Activated T-cell treated with anti-CD3 and anti-CD28 coated beads, Interleukin-2, amount 50 U/mL, for 72 hours (primary cell): ENCODE measurements at regions not wholly inside any gene's neighbourhood (a gene's known extent, or its start where the extent isn't known, plus 50 kb on each side); places are given as distances from the start of the nearest gene placed in this dataset.

Experiments used
- ATAC-seq, 2 donors: fragments of 150-1000 bp; cut with Tn5 transposase; replicated peaks in 1 of 2; 2 replicates each; pipeline ENCODE4 v1.10.0; 2021; ENCODE audit warnings: moderate library complexity in 2 of 2, mild to moderate bottlenecking in 1 of 2
- DNase-seq, 2 donors: peaks; one replicate each; pipeline ENCODE4 v3.0.0; 2021 to 2022; ENCODE audit warnings: mixed read lengths in 1 of 2
- H3K27ac Mint-ChIP-seq: one replicate; pipeline ENCODE4 v1.8.0; 2022; ENCODE audit warnings: mild to moderate bottlenecking, moderate library complexity, mixed read lengths
- H3K27me3 Mint-ChIP-seq: one replicate; pipeline ENCODE4 v1.8.0; 2022; ENCODE audit warnings: low read depth, mixed read lengths
- H3K36me3 Mint-ChIP-seq, 2 donors: one replicate each; pipeline ENCODE4 v1.8.0; 2022; ENCODE audit warnings: mixed read lengths in 2 of 2, mild to moderate bottlenecking in 1 of 2; ENCODE audit not compliant: insufficient read depth in 2 of 2
- H3K4me1 Mint-ChIP-seq: one replicate; pipeline ENCODE4 v1.8.0; 2022; ENCODE audit warnings: low read depth, mixed read lengths
- H3K4me3 Mint-ChIP-seq, 2 donors: one replicate each; pipeline ENCODE4 v1.8.0; 2022; ENCODE audit warnings: mild to moderate bottlenecking in 2 of 2, mixed read lengths in 2 of 2, moderate library complexity in 2 of 2
- H3K9me3 Mint-ChIP-seq, 2 donors: one replicate each; pipeline ENCODE4 v1.8.0; 2022; ENCODE audit warnings: mixed read lengths in 2 of 2

GRCh38 chr18:59821983-59822382 is 77.8 kb upstream of the PMAIP1 start:
- H3K27ac Mint-ChIP-seq, result no peak overlapping the region
- H3K27me3 Mint-ChIP-seq, result peaks cover 36% of the 10 kb centered on the region
- H3K36me3 Mint-ChIP-seq, result no peaks in the 10 kb centered on the region
- no peak for ATAC-seq
- H3K4me3 Mint-ChIP-seq, result no peak overlapping the region
- no peaks in the 10 kb centered on the region for H3K4me1 Mint-ChIP-seq
- no peak for DNase-seq
- H3K9me3 Mint-ChIP-seq, result no peaks in the 10 kb centered on the region

- Mint-ChIP-seq H3K4me1 (no peaks in the 10 kb centered on the region), H3K27ac (no peak overlapping the region), H3K9me3 (no peaks in the 10 kb centered on the region), H3K27me3 (peaks cover 36% of the 10 kb centered on the region), H3K4me3 (no peak overlapping the region), H3K36me3 (no peaks in the 10 kb centered on the region)
- DNase-seq (no peak), ATAC-seq (no peak)
Measured at GRCh38 chr18:59820663-59821062, 79.1 kb upstream of the PMAIP1 start.

GRCh38 chr18:59818769-59819168 is 81.0 kb upstream of the PMAIP1 start:
- Mint-ChIP-seq H3K27ac (no peak overlapping the region), H3K36me3 (no peaks in the 10 kb centered on the region), H3K9me3 (no peaks in the 10 kb centered on the region), H3K4me3 (no peak overlapping the region), H3K4me1 (no peaks in the 10 kb centered on the region), H3K27me3 (peaks cover 43% of the 10 kb centered on the region)
- DNase-seq, result no peak
- ATAC-seq, result no peak

GRCh38 chr18:59814891-59815290 is 84.9 kb upstream of the PMAIP1 start:
- no peak overlapping the region for H3K4me3 Mint-ChIP-seq
- no peaks in the 10 kb centered on the region for H3K9me3 Mint-ChIP-seq
- H3K27ac Mint-ChIP-seq, result no peak overlapping the region
- DNase-seq (no peak), ATAC-seq (no peak)
- no peaks in the 10 kb centered on the region for H3K36me3 Mint-ChIP-seq
- H3K27me3 Mint-ChIP-seq, result peaks cover 49% of the 10 kb centered on the region
- no peaks in the 10 kb centered on the region for H3K4me1 Mint-ChIP-seq

- Mint-ChIP-seq H3K4me3 (no peak overlapping the region), H3K9me3 (no peaks in the 10 kb centered on the region), H3K27ac (no peak overlapping the region)
Measured at GRCh38 chr18:59813942-59814341, 85.9 kb upstream of the PMAIP1 start.

GRCh38 chr18:59810735-59811520 is 88.9 kb upstream of the PMAIP1 start:
- H3K9me3 Mint-ChIP-seq, result no peaks in the 10 kb centered on the region
- peaks cover 35% of the 10 kb centered on the region for H3K27me3 Mint-ChIP-seq
- no peak overlapping the region for H3K4me3 Mint-ChIP-seq
- DNase-seq, result no peak
- H3K27ac Mint-ChIP-seq, result no peak overlapping the region
- ATAC-seq, result no peak
- H3K4me1 Mint-ChIP-seq, result no peaks in the 10 kb centered on the region
- no peaks in the 10 kb centered on the region for H3K36me3 Mint-ChIP-seq

More at GRCh38 chr18:59813942-59814341, 85.9 kb upstream of the PMAIP1 start:
- Mint-ChIP-seq H3K36me3 (no peaks in the 10 kb centered on the region), H3K4me1 (no peaks in the 10 kb centered on the region), H3K27me3 (peaks cover 44% of the 10 kb centered on the region)
- DNase-seq (no peak), ATAC-seq (no peak)

GRCh38 chr18:59810183-59810582 is 89.6 kb upstream of the PMAIP1 start:
- DNase-seq (no peak), ATAC-seq (no peak)
- H3K4me1 Mint-ChIP-seq, result no peaks in the 10 kb centered on the region
- H3K36me3 Mint-ChIP-seq, result no peaks in the 10 kb centered on the region
- H3K9me3 Mint-ChIP-seq, result no peaks in the 10 kb centered on the region
- H3K27ac Mint-ChIP-seq, result no peak overlapping the region
- H3K4me3 Mint-ChIP-seq, result no peak overlapping the region
- peaks cover 35% of the 10 kb centered on the region for H3K27me3 Mint-ChIP-seq

- peak in 1 of 2 donors; percentile 3 for DNase-seq
- ATAC-seq, result peak; percentile 47 to 52
Measured at GRCh38 chr18:59802031-59802430, 97.8 kb upstream of the PMAIP1 start.

GRCh38 chr18:59801576-59801975 is 98.2 kb upstream of the PMAIP1 start:
- peaks cover 8% of the 10 kb centered on the region for H3K4me1 Mint-ChIP-seq
- no peaks in the 10 kb centered on the region for H3K36me3 Mint-ChIP-seq
- H3K4me3 Mint-ChIP-seq, result no peak overlapping the region
- H3K27me3 Mint-ChIP-seq, result no peaks in the 10 kb centered on the region
- H3K9me3 Mint-ChIP-seq, result no peaks in the 10 kb centered on the region
- DNase-seq, result no peak
- H3K27ac Mint-ChIP-seq, result peak overlapping the region; percentile 27
- no peak for ATAC-seq

More at GRCh38 chr18:59802031-59802430, 97.8 kb upstream of the PMAIP1 start:
- Mint-ChIP-seq H3K4me3 (no peak overlapping the region), H3K9me3 (no peaks in the 10 kb centered on the region), H3K36me3 (no peaks in the 10 kb centered on the region), H3K27ac (peak overlapping the region; percentile 27), H3K27me3 (no peaks in the 10 kb centered on the region), H3K4me1 (peaks cover 8% of the 10 kb centered on the region)

GRCh38 chr18:59800897-59801296 is 98.9 kb upstream of the PMAIP1 start:
- H3K36me3 Mint-ChIP-seq, result no peaks in the 10 kb centered on the region
- H3K4me3 Mint-ChIP-seq, result no peak overlapping the region
- H3K4me1 Mint-ChIP-seq, result peaks cover 8% of the 10 kb centered on the region
- H3K9me3 Mint-ChIP-seq, result no peaks in the 10 kb centered on the region
- ATAC-seq (no peak), DNase-seq (no peak)
- no peak overlapping the region for H3K27ac Mint-ChIP-seq
- no peaks in the 10 kb centered on the region for H3K27me3 Mint-ChIP-seq

GRCh38 chr18:59799383-59800015 is 100.3 kb upstream of the PMAIP1 start:
- Mint-ChIP-seq H3K4me3 (no peak overlapping the region), H3K27ac (no peak overlapping the region), H3K4me1 (peaks cover 8% of the 10 kb centered on the region), H3K27me3 (no peaks in the 10 kb centered on the region), H3K9me3 (no peaks in the 10 kb centered on the region), H3K36me3 (no peaks in the 10 kb centered on the region)
- DNase-seq (no peak), ATAC-seq (no peak)

GRCh38 chr18:59795882-59796281 is 98.7 kb upstream of the CCBE1 start:
- Mint-ChIP-seq H3K27me3 (no peaks in the 10 kb centered on the region), H3K27ac (no peak overlapping the region), H3K9me3 (no peaks in the 10 kb centered on the region), H3K36me3 (no peaks in the 10 kb centered on the region), H3K4me1 (no peaks in the 10 kb centered on the region), H3K4me3 (no peak overlapping the region)
- DNase-seq (no peak), ATAC-seq (no peak)

- Mint-ChIP-seq H3K4me1 (no peaks in the 10 kb centered on the region), H3K27me3 (no peaks in the 10 kb centered on the region), H3K4me3 (no peak overlapping the region), H3K27ac (no peak overlapping the region), H3K36me3 (no peaks in the 10 kb centered on the region), H3K9me3 (no peaks in the 10 kb centered on the region)
- no peak for DNase-seq
- ATAC-seq, result no peak
Measured at GRCh38 chr18:59792353-59792752, 95.1 kb upstream of the CCBE1 start.
